WTC11 (cell line): ENCODE measurements at regions not wholly inside any gene's neighbourhood (a gene's known extent, or its start where the extent isn't known, plus 50 kb on each side); places are given as distances from the start of the nearest gene placed in this dataset.

Experiments
- ATAC-seq: fragments of 200-7000 bp; cut with Tn5 transposase; 2 replicates; pipeline ENCODE4 v1.10.0; 2021; ENCODE audit warnings: mild to moderate bottlenecking, moderate library complexity
- CTCF ChIA-PET: fragments of 300-600 bp; sonication (Branson Sonifier 250); formaldehyde crosslinking; loops from one replicate; lab custom pipeline; 2021; ENCODE audit warnings: antibody characterized with exemption; lab: Charles Lee
- POLR2A ChIA-PET: fragments of 350-600 bp; sonication (Branson Sonifier 250); formaldehyde crosslinking; loops from one replicate; lab custom pipeline; 2021; ENCODE audit warnings: antibody characterized with exemption; lab: Charles Lee
- DNase-seq: peaks from one replicate; pipeline ENCODE4 v3.0.0; 2021; ENCODE audit warnings: low spot score
- H3K27ac Mint-ChIP-seq: 2 replicates; pipeline ENCODE4 v1.8.0; 2021; ENCODE audit warnings: mixed read lengths
- H3K27me3 Mint-ChIP-seq: 2 replicates; pipeline ENCODE4 v1.8.0; 2021; ENCODE audit warnings: low read depth, mild to moderate bottlenecking, moderate library complexity, mixed read lengths
- H3K36me3 Mint-ChIP-seq: 2 replicates; pipeline ENCODE4 v1.8.0; 2021; ENCODE audit warnings: mixed read lengths
- H3K4me1 Mint-ChIP-seq: 2 replicates; pipeline ENCODE4 v1.8.0; 2022; ENCODE audit warnings: mixed read lengths
- H3K4me3 Mint-ChIP-seq: 2 replicates; pipeline ENCODE4 v1.8.0; 2021; ENCODE audit warnings: mild to moderate bottlenecking, moderate library complexity, mixed read lengths
- H3K9me3 Mint-ChIP-seq: 2 replicates; pipeline ENCODE4 v1.8.0; 2021; ENCODE audit warnings: mixed read lengths
- ATF3 ChIP-seq: sonication (generic); formaldehyde crosslinking; conservative IDR thresholded peaks from 2 replicates; pipeline ENCODE4 v1.8.1; 2022; ENCODE audit warnings: mild to moderate bottlenecking, missing genetic modification reagents
- CBFB ChIP-seq: sonication (generic); formaldehyde crosslinking; IDR thresholded peaks from 2 replicates; pipeline ENCODE4 v1.8.1; 2022; ENCODE audit warnings: mild to moderate bottlenecking, low read depth, missing genetic modification reagents
- CDX4 ChIP-seq: fragments of 250-450 bp; sonication (Bioruptor Pico); IDR thresholded peaks from 2 replicates; pipeline ENCODE4 v1.9.0; 2021; ENCODE audit warnings: moderate library complexity, mild to moderate bottlenecking, inconsistent platforms, borderline replicate concordance
- CREB1 ChIP-seq: sonication (generic); formaldehyde crosslinking; IDR thresholded peaks from 2 replicates; pipeline ENCODE4 v1.8.0; 2023; ENCODE audit warnings: mild to moderate bottlenecking, missing genetic modification reagents
- HMGXB4 ChIP-seq: sonication (generic); formaldehyde crosslinking; IDR thresholded peaks from 2 replicates; pipeline ENCODE4 v1.8.1; 2023; ENCODE audit warnings: mild to moderate bottlenecking, moderate library complexity, missing genetic modification reagents
- IRF1 ChIP-seq: sonication (generic); formaldehyde crosslinking; IDR thresholded peaks from 2 replicates; pipeline ENCODE4 v1.8.0; 2023; ENCODE audit warnings: missing genetic modification reagents
- MYBL2 ChIP-seq: sonication (generic); formaldehyde crosslinking; IDR thresholded peaks from 2 replicates; pipeline ENCODE4 v1.8.1; 2023; ENCODE audit warnings: mild to moderate bottlenecking, moderate library complexity, missing genetic modification reagents
- NFYB ChIP-seq: sonication (generic); formaldehyde crosslinking; conservative IDR thresholded peaks from 2 replicates; pipeline ENCODE4 v1.8.0; 2022; ENCODE audit warnings: low read depth, missing genetic modification reagents
- PRDM15 ChIP-seq: sonication (generic); formaldehyde crosslinking; IDR thresholded peaks from 2 replicates; pipeline ENCODE4 v1.8.0; 2022; ENCODE audit warnings: missing genetic modification reagents
- PREB ChIP-seq: sonication (generic); formaldehyde crosslinking; IDR thresholded peaks from 2 replicates; pipeline ENCODE4 v1.8.1; 2022; ENCODE audit warnings: mild to moderate bottlenecking, missing genetic modification reagents, moderate library complexity, borderline replicate concordance
- STAT6 ChIP-seq: sonication (generic); formaldehyde crosslinking; conservative IDR thresholded peaks from 2 replicates; pipeline ENCODE4 v1.8.1; 2023; ENCODE audit warnings: mild to moderate bottlenecking, low read depth, missing genetic modification reagents, moderate library complexity
- TCF7 ChIP-seq: sonication (generic); formaldehyde crosslinking; IDR thresholded peaks from 2 replicates; pipeline ENCODE4 v1.8.0; 2022; ENCODE audit warnings: mild to moderate bottlenecking, low read depth, missing genetic modification reagents, moderate library complexity
- USF1 ChIP-seq: sonication (generic); formaldehyde crosslinking; IDR thresholded peaks from 2 replicates; pipeline ENCODE4 v1.8.0; 2022; ENCODE audit warnings: mild to moderate bottlenecking, missing genetic modification reagents
- ZNF232 ChIP-seq: sonication (generic); formaldehyde crosslinking; IDR thresholded peaks from 2 replicates; pipeline ENCODE4 v1.8.0; 2022; ENCODE audit warnings: mild to moderate bottlenecking, missing genetic modification reagents
- ZNF263 ChIP-seq: sonication (generic); formaldehyde crosslinking; IDR thresholded peaks from 2 replicates; pipeline ENCODE4 v1.8.1; 2022; ENCODE audit warnings: low read depth, mild to moderate bottlenecking, moderate library complexity, missing genetic modification reagents
- ZNF281 ChIP-seq: sonication (generic); formaldehyde crosslinking; IDR thresholded peaks from 2 replicates; pipeline ENCODE4 v1.8.0; 2023; ENCODE audit warnings: mild to moderate bottlenecking, missing genetic modification reagents
- ZNF396 ChIP-seq: fragments of 250-450 bp; sonication (Bioruptor Pico); IDR thresholded peaks from 2 replicates; pipeline ENCODE4 v1.8.0; 2021; ENCODE audit warnings: mild to moderate bottlenecking, moderate library complexity, borderline replicate concordance
- ZNF416 ChIP-seq: fragments of 250-450 bp; sonication (Bioruptor Pico); IDR thresholded peaks from 2 replicates; pipeline ENCODE4 v1.9.0; 2021; ENCODE audit warnings: mild to moderate bottlenecking, inconsistent platforms
- ZNF423 ChIP-seq: fragments of 250-450 bp; sonication (Bioruptor Pico); IDR thresholded peaks from 2 replicates; pipeline ENCODE4 v2.1.2; 2022; ENCODE audit warnings: mild to moderate bottlenecking, moderate library complexity

- POLR2A ChIA-PET, result no interaction called here
- Mint-ChIP-seq H3K27ac (no peak overlapping the region), H3K36me3 (no peaks in the 10 kb centered on the region), H3K27me3 (no peaks in the 10 kb centered on the region), H3K4me3 (no peak overlapping the region), H3K4me1 (peaks cover 7% of the 10 kb centered on the region), H3K9me3 (peaks cover 11% of the 10 kb centered on the region)
- CTCF ChIA-PET, result interaction anchor here (0.5 to 0.9 kb wide), 2 partner anchors 25 to 101 kb away, joined by 3 to 4 read pairs; no protein-coding TSS in a partner anchor
- no peak for TF ChIP-seq TCF7
- TF ChIP-seq ZNF232, result no peak
- no peak for TF ChIP-seq ZNF396 (CRISPR knock-in tag)
- TF ChIP-seq USF1, result no peak
- TF ChIP-seq MYBL2 (CRISPR knock-in tag), result no peak
- no peak for TF ChIP-seq PRDM15 (CRISPR knock-in tag)
- TF ChIP-seq STAT6 (CRISPR knock-in tag), result no peak
- TF ChIP-seq ATF3 (CRISPR knock-in tag), result no peak
- no peak for TF ChIP-seq PREB (CRISPR knock-in tag)
- no peak for TF ChIP-seq CBFB (CRISPR knock-in tag)
- no peak for TF ChIP-seq CDX4 (CRISPR knock-in tag)
- TF ChIP-seq NFYB, result no peak
- no peak for TF ChIP-seq HMGXB4
- no peak for DNase-seq
- no peak for ATAC-seq
Observed at GRCh38 chr6:167452338-167453081, 127.6 kb downstream of the TTLL2 start.

GRCh38 chr6:167453082-167453446 is 128.2 kb downstream of the TTLL2 start:
- DNase-seq, result no peak
- no peak overlapping the region for H3K27ac Mint-ChIP-seq
- ChIA-PET CTCF (no interaction called here), POLR2A (no interaction called here)
- no peaks in the 10 kb centered on the region for H3K36me3 Mint-ChIP-seq
- TF ChIP-seq ZNF263 (CRISPR knock-in tag) (no peak), IRF1 (CRISPR knock-in tag) (no peak), NFYB (no peak), ZNF423 (no peak), CBFB (CRISPR knock-in tag) (no peak), CREB1 (no peak), ZNF416 (CRISPR knock-in tag) (no peak), ZNF281 (CRISPR knock-in tag) (no peak)
- TF ChIP-seq, all 79 proteins: peak for 0
- no peak for ATAC-seq
- no peak overlapping the region for H3K4me3 Mint-ChIP-seq
- peaks cover 11% of the 10 kb centered on the region for H3K4me1 Mint-ChIP-seq
- peaks cover 11% of the 10 kb centered on the region for H3K9me3 Mint-ChIP-seq
- no peaks in the 10 kb centered on the region for H3K27me3 Mint-ChIP-seq
